ENCODE measurements at regions not wholly inside any gene's neighbourhood (a gene's known extent, or its start where the extent isn't known, plus 50 kb on each side); places are given as distances from the start of the nearest gene placed in this dataset.

DNA sequence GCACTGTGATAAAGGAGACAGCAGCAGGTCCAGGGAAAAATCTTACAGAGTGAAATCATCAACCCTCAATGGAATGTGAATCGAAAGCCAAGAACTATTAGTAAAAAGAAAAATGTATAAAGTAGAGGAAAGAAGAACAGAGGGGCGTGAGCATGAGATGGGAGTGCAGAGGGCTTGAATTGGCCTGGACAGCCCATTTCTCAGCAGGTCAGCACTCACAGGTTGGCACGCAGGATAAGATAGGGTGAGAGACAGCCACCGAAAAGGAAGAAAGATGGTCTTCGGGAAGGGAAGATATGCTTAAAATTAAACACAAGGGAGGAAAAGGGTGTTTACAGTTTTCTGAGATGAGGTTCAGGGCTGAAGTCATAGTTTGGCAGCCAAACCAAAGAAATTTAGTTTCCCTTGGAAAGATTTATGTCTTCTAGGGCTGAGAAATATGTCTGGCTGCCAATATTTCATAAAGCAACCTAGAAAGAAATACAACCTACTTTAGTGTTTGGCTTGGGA is 524.7 kb downstream of the SPATA31D1 start:
- Histone ChIP-seq H3K4me2 (replicated peaks; ENCODE audit: low read depth, low read length, poor library complexity, severe bottlenecking) (no peak overlapping the region), H3K4me3 (ENCODE audit: control extremely low read depth in 1 of 5, extremely low read depth in 1 of 5, insufficient read depth in 1 of 5, low read depth in 2 of 5, low read length in 4 of 5) (no peak overlapping the region), H3K36me3 (replicated peaks in 1 of 2; ENCODE audit: control extremely low read depth in 1 of 2, control insufficient read depth in 1 of 2, extremely low read depth in 1 of 2, insufficient read depth in 2 of 2, low read length in 1 of 2) (no peaks in the 10 kb centered on the region), H3K9me3 (ENCODE audit: control extremely low read depth in 1 of 3, control insufficient read depth in 2 of 3, insufficient read depth in 1 of 3, low read length in 2 of 3) (peaks cover 0 to 3% (median 0%) of the 10 kb centered on the region in 3 donors), H3K27me3 (replicated peaks in 1 of 4; ENCODE audit: control extremely low read depth in 1 of 4, control insufficient read depth in 3 of 4, insufficient read depth in 4 of 4, low read length in 3 of 4) (no peaks in the 10 kb centered on the region), H3K9ac (ENCODE audit: low read length) (no peak overlapping the region), H2AFZ (ENCODE audit: insufficient read depth, low read depth, low read length, poor library complexity, severe bottlenecking) (no peak overlapping the region), H4K20me1 (ENCODE audit: control insufficient read depth, insufficient read depth, low read length, poor library complexity, severe bottlenecking) (no peaks in the 10 kb centered on the region), H3K4me1 (ENCODE audit: control insufficient read depth in 2 of 2, insufficient read depth in 2 of 2, low read length in 2 of 2) (no peaks in the 10 kb centered on the region), H3K79me2 (ENCODE audit: control insufficient read depth, insufficient read depth, low read length) (no peaks in the 10 kb centered on the region), H3K27ac (ENCODE audit: low read length in 2 of 2) (no peak overlapping the region)
- Mint-ChIP-seq H3K27ac (no peak overlapping the region), H3K27me3 (no peaks in the 10 kb centered on the region), H3K9me3 (ENCODE audit: insufficient read depth) (peaks cover 3% of the 10 kb centered on the region), H3K4me1 (no peaks in the 10 kb centered on the region), H3K4me3 (no peak overlapping the region)
- 27% methylated on average over 3 of the region's 5 CpGs for WGBS (ENCODE audit: insufficient coverage)
- ATAC-seq (ENCODE audit: low read depth) (no peak), DNase-seq (no peak)
- no peak for TF ChIP-seq EZH2 (IDR thresholded peaks at IDR 0.05; ENCODE audit: borderline replicate concordance, insufficient read depth, low read depth, low read length, poor library complexity, severe bottlenecking)
- TF ChIP-seq, protein P1, sequence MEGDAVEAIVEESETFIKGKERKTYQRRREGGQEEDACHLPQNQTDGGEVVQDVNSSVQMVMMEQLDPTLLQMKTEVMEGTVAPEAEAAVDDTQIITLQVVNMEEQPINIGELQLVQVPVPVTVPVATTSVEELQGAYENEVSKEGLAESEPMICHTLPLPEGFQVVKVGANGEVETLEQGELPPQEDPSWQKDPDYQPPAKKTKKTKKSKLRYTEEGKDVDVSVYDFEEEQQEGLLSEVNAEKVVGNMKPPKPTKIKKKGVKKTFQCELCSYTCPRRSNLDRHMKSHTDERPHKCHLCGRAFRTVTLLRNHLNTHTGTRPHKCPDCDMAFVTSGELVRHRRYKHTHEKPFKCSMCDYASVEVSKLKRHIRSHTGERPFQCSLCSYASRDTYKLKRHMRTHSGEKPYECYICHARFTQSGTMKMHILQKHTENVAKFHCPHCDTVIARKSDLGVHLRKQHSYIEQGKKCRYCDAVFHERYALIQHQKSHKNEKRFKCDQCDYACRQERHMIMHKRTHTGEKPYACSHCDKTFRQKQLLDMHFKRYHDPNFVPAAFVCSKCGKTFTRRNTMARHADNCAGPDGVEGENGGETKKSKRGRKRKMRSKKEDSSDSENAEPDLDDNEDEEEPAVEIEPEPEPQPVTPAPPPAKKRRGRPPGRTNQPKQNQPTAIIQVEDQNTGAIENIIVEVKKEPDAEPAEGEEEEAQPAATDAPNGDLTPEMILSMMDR (IDR thresholded peaks at IDR 0.05) = no peak
- intact Hi-C loops (cut with micrococcal nuclease) = no loop called here
- CTCF ChIA-PET = no interaction called here
- POLR2A ChIA-PET = no interaction called here

DNA sequence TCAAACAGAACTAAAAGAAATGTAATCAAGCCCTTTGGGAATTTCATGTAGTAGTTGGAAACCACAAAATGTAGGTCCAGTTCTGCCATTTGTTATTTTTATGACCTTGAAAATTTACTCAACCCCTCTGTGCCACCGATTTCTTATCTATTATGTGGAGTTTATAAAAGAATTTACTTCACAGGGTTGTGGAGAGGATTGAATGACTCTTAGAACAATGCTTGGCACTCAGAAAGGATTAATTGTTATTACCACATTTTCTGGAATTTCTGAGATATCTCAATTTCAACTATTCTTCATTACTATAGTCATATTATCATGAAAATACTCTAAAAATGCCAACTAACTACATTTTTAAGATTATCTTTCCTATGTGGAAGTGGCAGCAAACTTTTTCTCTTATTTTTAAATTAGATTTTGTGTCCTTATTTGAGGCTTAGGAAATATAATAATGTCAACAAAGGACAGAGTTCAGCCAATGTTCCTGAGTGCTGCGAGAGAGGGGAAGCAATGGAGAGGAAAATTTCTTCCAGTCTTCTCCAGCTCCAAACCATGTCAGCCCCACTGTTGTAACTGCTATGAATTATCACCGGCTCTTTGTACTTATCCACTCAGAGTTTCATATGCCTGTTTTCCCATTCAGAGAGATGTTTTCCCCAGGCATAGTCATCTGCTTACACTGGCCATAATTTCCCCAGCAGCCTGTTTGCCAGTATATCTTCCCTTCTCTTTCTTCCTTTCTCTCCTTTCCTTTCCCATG is 525.6 kb downstream of the SPATA31D1 start:
- no peaks in the 10 kb centered on the region for H4K20me1 ChIP-seq (ENCODE audit: control insufficient read depth, insufficient read depth, low read length, poor library complexity, severe bottlenecking)
- ChIA-PET CTCF (no interaction called here), POLR2A (no interaction called here)
- no peaks in the 10 kb centered on the region for H3K27me3 Mint-ChIP-seq
- no peak overlapping the region for H3K4me3 ChIP-seq (ENCODE audit: control extremely low read depth in 1 of 5, extremely low read depth in 1 of 5, insufficient read depth in 1 of 5, low read depth in 2 of 5, low read length in 4 of 5)
- 100% methylated on average over 1 of the region's 3 CpGs for WGBS (ENCODE audit: insufficient coverage)
- H3K9me3 ChIP-seq (ENCODE audit: control extremely low read depth in 1 of 3, control insufficient read depth in 2 of 3, insufficient read depth in 1 of 3, low read length in 2 of 3) = peaks cover 0 to 3% (median 0%) of the 10 kb centered on the region in 3 donors
- H3K27ac ChIP-seq (ENCODE audit: low read length in 2 of 2) = no peak overlapping the region
- no peak overlapping the region for H3K4me3 Mint-ChIP-seq
- no peak for TF ChIP-seq EZH2 (IDR thresholded peaks at IDR 0.05; ENCODE audit: borderline replicate concordance, insufficient read depth, low read depth, low read length, poor library complexity, severe bottlenecking)
- TF ChIP-seq, protein P1 (IDR thresholded peaks at IDR 0.05) = no peak
- no peaks in the 10 kb centered on the region for H3K4me1 Mint-ChIP-seq
- ATAC-seq (ENCODE audit: low read depth) (no peak), DNase-seq (no peak)
- H3K4me2 ChIP-seq (replicated peaks; ENCODE audit: low read depth, low read length, poor library complexity, severe bottlenecking) = no peak overlapping the region
- no peaks in the 10 kb centered on the region for H3K79me2 ChIP-seq (ENCODE audit: control insufficient read depth, insufficient read depth, low read length)
- H3K36me3 ChIP-seq (replicated peaks in 1 of 2; ENCODE audit: control extremely low read depth in 1 of 2, control insufficient read depth in 1 of 2, extremely low read depth in 1 of 2, insufficient read depth in 2 of 2, low read length in 1 of 2) = no peaks in the 10 kb centered on the region
- no peaks in the 10 kb centered on the region for H3K4me1 ChIP-seq (ENCODE audit: control insufficient read depth in 2 of 2, insufficient read depth in 2 of 2, low read length in 2 of 2)
- no peak overlapping the region for H3K9ac ChIP-seq (ENCODE audit: low read length)
- no peaks in the 10 kb centered on the region for H3K27me3 ChIP-seq (replicated peaks in 1 of 4; ENCODE audit: control extremely low read depth in 1 of 4, control insufficient read depth in 3 of 4, insufficient read depth in 4 of 4, low read length in 3 of 4)
- peaks cover 3% of the 10 kb centered on the region for H3K9me3 Mint-ChIP-seq (ENCODE audit: insufficient read depth)
- H2AFZ ChIP-seq (ENCODE audit: insufficient read depth, low read depth, low read length, poor library complexity, severe bottlenecking) = no peak overlapping the region
- intact Hi-C loops (cut with micrococcal nuclease) = no loop called here
- no peak overlapping the region for H3K27ac Mint-ChIP-seq
